GM12878 (cell line): ENCODE measurements at regions not wholly inside any gene's neighbourhood (a gene's known extent, or its start where the extent isn't known, plus 50 kb on each side); places are given as distances from the start of the nearest gene placed in this dataset.
"Not testable (repeated sequence)": the region's sequence is repeated elsewhere in the genome, so short reads cannot be mapped to it uniquely, and the experiment has no call there.

Experiments used
- ATAC-seq: fragments of 200-7000 bp; cut with Tn5 transposase; 3 replicates; pipeline ENCODE4 v1.9.1; 2020; ENCODE audit warnings: mild to moderate bottlenecking, moderate library complexity
- BruUV-seq: library from RNA; stranded (reverse); fragments of 400-500 nt; replicated peaks from 2 replicates; lab custom pipeline; 2021; lab: Mats Ljungman, UMichigan
- CTCF ChIA-PET: fragments of 300-600 bp; sonication (Branson Sonifier 250); formaldehyde crosslinking; extraction: SDS; loops from one replicate; lab custom pipeline; 2021; ENCODE audit warnings: inconsistent platforms; lab: Yijun Ruan, JAX
- POLR2A ChIA-PET: fragments of 350-600 bp; formaldehyde crosslinking; extraction: SDS; loops from one replicate; lab custom pipeline; 2021; ENCODE audit warnings: inconsistent platforms; lab: Charles Lee
- RAD21 ChIA-PET: fragments of 300-600 bp; sonication (Branson Sonifier 250); formaldehyde crosslinking; loops from one replicate; lab custom pipeline; 2023; ENCODE audit warnings: antibody characterized with exemption; ENCODE audit not compliant: unreplicated experiment; lab: Charles Lee
- SMC1A ChIA-PET: fragments of 300-600 bp; sonication (Branson Sonifier 250); formaldehyde crosslinking; loops from one replicate; lab custom pipeline; 2023; ENCODE audit not compliant: unreplicated experiment, uncharacterized antibody; lab: Charles Lee
- DNase-seq: peaks from one replicate; pipeline ENCODE4 v3.0.0-alpha.2; 2011; ENCODE audit warnings: low read depth, low spot score
- FAIRE-seq: peaks from 3 replicates; lab custom pipeline; 2011; peaks lifted over from hg19 to GRCh38; lab: Jason Lieb, UNC
- H2AFZ ChIP-seq: 2 replicates; pipeline ENCODE4 v1.6.0; 2011; ENCODE audit warnings: low read depth, low read length, control low read depth; ENCODE audit not compliant: control insufficient read depth
- H3K27ac ChIP-seq: 2 replicates; pipeline ENCODE4 v1.5.1; 2011; ENCODE audit warnings: control low read depth; ENCODE audit not compliant: control insufficient read depth, insufficient read depth
- H3K27me3 ChIP-seq, 2 experiments: replicated peaks in 1 of 2; 2 replicates each; pipeline versions ENCODE4 v1.6.0 to v1.6.1; 2011; ENCODE audit warnings: low read length in 1 of 2; ENCODE audit not compliant: control insufficient read depth in 2 of 2, insufficient read depth in 2 of 2
- H3K36me3 ChIP-seq, 2 experiments: 2 replicates each; pipeline ENCODE4 v1.5.1; 2011; ENCODE audit warnings: low read length in 1 of 2; ENCODE audit not compliant: control insufficient read depth in 2 of 2, insufficient read depth in 2 of 2
- H3K4me1 ChIP-seq: 2 replicates; pipeline ENCODE4 v1.6.1; 2011; ENCODE audit warnings: mild to moderate bottlenecking, low read length, moderate library complexity, mixed read lengths; ENCODE audit not compliant: control insufficient read depth, insufficient read depth
- H3K4me2 ChIP-seq: 2 replicates; pipeline ENCODE4 v1.6.0; 2011; ENCODE audit warnings: control low read depth; ENCODE audit not compliant: control insufficient read depth, insufficient read depth
- H3K4me3 ChIP-seq: fragments of 200-600 bp; sonication (generic); 2 replicates; pipeline ENCODE4 v1.5.1; 2016
- H3K79me2 ChIP-seq: 2 replicates; pipeline ENCODE4 v1.6.0; 2011; ENCODE audit warnings: low read length; ENCODE audit not compliant: control insufficient read depth, insufficient read depth
- H3K9ac ChIP-seq: 2 replicates; pipeline ENCODE4 v1.8.0; 2011; ENCODE audit warnings: low read length, control low read depth, mixed read lengths; ENCODE audit not compliant: control insufficient read depth, insufficient read depth
- H3K9me3 ChIP-seq: replicated peaks from 3 replicates; pipeline ENCODE4 v1.5.1; 2011; ENCODE audit warnings: mild to moderate bottlenecking, low read length; ENCODE audit not compliant: control insufficient read depth, insufficient read depth
- H4K20me1 ChIP-seq: 2 replicates; pipeline ENCODE4 v1.6.0; 2011; ENCODE audit not compliant: control insufficient read depth, insufficient read depth
- SMAD5 ChIP-seq: IDR thresholded peaks from 2 replicates; pipeline ENCODE4 v1.6.1; 2016; ENCODE audit warnings: antibody characterized with exemption, low read depth
- SMARCA5 ChIP-seq: fragments of 450-650 bp; IDR thresholded peaks from 2 replicates; pipeline ENCODE4 v1.6.1; 2017; ENCODE audit warnings: mild to moderate bottlenecking
- SREBF1 ChIP-seq: IDR thresholded peaks from 2 replicates; pipeline ENCODE4 v1.6.1; 2012; ENCODE audit warnings: mild to moderate bottlenecking, low read length
- WGBS: methylation state at CpG from one replicate; pipeline ENCODE4 v1.1.6; 2016; ENCODE audit warnings: low lambda C conversion rate; ENCODE audit not compliant: insufficient replicate concordance, insufficient coverage; ENCODE audit errors: missing lambda C conversion rate; 5-methylcytosine and 5-hydroxymethylcytosine counted together
- in situ Hi-C: fragments of 300-500 bp; cut with MboI; formaldehyde crosslinking; loops from 9 replicates; pipeline ENCODE4 v1.14.3; 2018; ENCODE audit warnings: mixed read lengths
- intact Hi-C: fragments of 100-400 bp; cut with micrococcal nuclease; formaldehyde crosslinking; loops from one replicate; pipeline ENCODE4 v1.14.2; 2022; ENCODE audit not compliant: unreplicated experiment
- TF ChIP-seq, protein P1 (sequence below): IDR thresholded peaks from 2 replicates; pipeline ENCODE4 v1.6.1; 2012; ENCODE audit warnings: improper control_type of control experiment, low read depth, low read length; ENCODE audit not compliant: insufficient replicate concordance

DNA sequence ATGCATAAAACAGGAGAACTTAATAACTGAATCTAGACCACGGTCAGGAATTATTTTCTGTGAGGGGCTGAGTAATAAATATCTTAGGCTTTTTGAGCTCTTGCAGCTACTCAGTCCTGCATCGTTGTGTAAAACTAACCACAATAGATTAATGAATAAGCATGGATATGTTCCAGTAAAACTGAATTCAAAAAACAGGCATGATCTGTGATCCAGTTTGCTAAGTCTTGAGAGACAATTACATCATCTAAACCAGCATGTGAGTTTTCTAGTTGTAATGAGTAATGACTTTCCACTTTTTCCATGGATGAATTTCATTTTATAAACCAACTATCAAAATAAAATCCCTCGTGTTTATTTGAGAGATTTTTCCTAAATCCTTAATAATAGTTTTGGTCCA, 336.8 kb downstream of the RFPL4B start:
- no peak overlapping the region for H3K9ac ChIP-seq
- no peak for FAIRE-seq

DNA sequence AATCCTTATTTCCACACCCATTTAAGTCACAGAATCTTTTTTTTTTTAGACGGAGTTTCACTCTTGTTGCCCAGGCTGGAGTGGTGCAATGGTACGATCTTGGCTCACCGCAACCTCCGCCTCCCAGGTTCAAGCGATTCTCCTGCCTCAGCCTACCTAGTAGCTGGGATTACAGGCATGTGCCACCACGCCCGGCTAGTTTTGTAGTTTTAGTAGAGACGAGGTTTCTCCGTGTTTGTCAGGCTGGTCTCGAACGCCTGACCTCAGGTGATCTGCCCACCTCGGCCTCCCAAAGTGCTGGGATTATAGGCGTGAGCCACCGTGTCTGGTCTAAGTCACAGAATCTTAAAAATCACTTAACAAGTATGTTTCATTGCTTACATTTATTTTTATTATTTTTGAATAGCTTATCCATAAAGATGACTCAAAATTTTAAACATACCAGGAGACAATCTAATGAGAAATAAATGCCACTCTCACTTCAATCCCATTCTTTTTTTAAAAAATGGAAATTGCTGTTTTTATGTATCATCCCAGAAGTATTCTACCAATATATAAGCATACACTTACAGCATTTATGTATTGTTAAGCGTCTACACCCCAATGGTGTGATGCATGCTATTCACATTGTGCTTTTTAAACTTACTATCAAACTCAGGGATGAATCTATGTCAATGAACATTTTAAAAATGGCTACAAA, 338.5 kb downstream of the RFPL4B start:
- in situ Hi-C loops, intact Hi-C loops, H3K4me1 ChIP-seq, BruUV-seq, H2AFZ ChIP-seq, SMC1A ChIA-PET, H3K27ac ChIP-seq, H3K79me2 ChIP-seq, FAIRE-seq, H3K36me3 ChIP-seq, H3K9ac ChIP-seq, RAD21 ChIA-PET, POLR2A ChIA-PET, H3K9me3 ChIP-seq, H4K20me1 ChIP-seq, CTCF ChIA-PET, DNase-seq, H3K4me2 ChIP-seq, H3K27me3 ChIP-seq, ATAC-seq, H3K4me3 ChIP-seq: not testable (repeated sequence)
- WGBS, result 52% methylated on average over 15 of the region's 15 CpGs

More for the DNA sequence above, 336.8 kb downstream of the RFPL4B start:
- ChIA-PET SMC1A (no interaction called here), RAD21 (no interaction called here), CTCF (no interaction called here), POLR2A (no interaction called here)
- BruUV-seq, result no TSS peak
- in situ Hi-C loops (no loop called here), intact Hi-C loops (no loop called here)
- Histone ChIP-seq H3K4me2 (no peak overlapping the region), H3K27ac (no peak overlapping the region), H3K36me3 (no peaks in the 10 kb centered on the region), H3K4me1 (no peaks in the 10 kb centered on the region), H3K79me2 (no peaks in the 10 kb centered on the region), H3K9me3 (no peaks in the 10 kb centered on the region), H3K4me3 (no peak overlapping the region), H4K20me1 (no peaks in the 10 kb centered on the region), H2AFZ (no peak overlapping the region), H3K27me3 (no peaks in the 10 kb centered on the region)
- TF ChIP-seq, protein P1, sequence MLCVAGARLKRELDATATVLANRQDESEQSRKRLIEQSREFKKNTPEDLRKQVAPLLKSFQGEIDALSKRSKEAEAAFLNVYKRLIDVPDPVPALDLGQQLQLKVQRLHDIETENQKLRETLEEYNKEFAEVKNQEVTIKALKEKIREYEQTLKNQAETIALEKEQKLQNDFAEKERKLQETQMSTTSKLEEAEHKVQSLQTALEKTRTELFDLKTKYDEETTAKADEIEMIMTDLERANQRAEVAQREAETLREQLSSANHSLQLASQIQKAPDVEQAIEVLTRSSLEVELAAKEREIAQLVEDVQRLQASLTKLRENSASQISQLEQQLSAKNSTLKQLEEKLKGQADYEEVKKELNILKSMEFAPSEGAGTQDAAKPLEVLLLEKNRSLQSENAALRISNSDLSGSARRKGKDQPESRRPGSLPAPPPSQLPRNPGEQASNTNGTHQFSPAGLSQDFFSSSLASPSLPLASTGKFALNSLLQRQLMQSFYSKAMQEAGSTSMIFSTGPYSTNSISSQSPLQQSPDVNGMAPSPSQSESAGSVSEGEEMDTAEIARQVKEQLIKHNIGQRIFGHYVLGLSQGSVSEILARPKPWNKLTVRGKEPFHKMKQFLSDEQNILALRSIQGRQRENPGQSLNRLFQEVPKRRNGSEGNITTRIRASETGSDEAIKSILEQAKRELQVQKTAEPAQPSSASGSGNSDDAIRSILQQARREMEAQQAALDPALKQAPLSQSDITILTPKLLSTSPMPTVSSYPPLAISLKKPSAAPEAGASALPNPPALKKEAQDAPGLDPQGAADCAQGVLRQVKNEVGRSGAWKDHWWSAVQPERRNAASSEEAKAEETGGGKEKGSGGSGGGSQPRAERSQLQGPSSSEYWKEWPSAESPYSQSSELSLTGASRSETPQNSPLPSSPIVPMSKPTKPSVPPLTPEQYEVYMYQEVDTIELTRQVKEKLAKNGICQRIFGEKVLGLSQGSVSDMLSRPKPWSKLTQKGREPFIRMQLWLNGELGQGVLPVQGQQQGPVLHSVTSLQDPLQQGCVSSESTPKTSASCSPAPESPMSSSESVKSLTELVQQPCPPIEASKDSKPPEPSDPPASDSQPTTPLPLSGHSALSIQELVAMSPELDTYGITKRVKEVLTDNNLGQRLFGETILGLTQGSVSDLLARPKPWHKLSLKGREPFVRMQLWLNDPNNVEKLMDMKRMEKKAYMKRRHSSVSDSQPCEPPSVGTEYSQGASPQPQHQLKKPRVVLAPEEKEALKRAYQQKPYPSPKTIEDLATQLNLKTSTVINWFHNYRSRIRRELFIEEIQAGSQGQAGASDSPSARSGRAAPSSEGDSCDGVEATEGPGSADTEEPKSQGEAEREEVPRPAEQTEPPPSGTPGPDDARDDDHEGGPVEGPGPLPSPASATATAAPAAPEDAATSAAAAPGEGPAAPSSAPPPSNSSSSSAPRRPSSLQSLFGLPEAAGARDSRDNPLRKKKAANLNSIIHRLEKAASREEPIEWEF, result no peak
- TF ChIP-seq SMARCA5 (no peak), SREBF1 (no peak), SMAD5 (no peak)
- ATAC-seq (no peak), DNase-seq (no peak)
- WGBS, result 7% methylated on average over 3 of the region's 3 CpGs
